SK-N-SH (cell line): ENCODE measurements at regions not wholly inside any gene's neighbourhood (a gene's known extent, or its start where the extent isn't known, plus 50 kb on each side); places are given as distances from the start of the nearest gene placed in this dataset.

ENCODE experiments used
- CTCF ChIA-PET: fragments of 300-600, 350-600 bp; formaldehyde crosslinking; extraction: SDS; loops from one replicate; lab custom pipeline; 2021; lab: Yijun Ruan, JAX
- POLR2A ChIA-PET: fragments of 350-600 bp; sonication (Branson Sonifier 250); formaldehyde crosslinking; extraction: SDS; loops from one replicate; lab custom pipeline; 2020; ENCODE audit warnings: antibody characterized with exemption, inconsistent platforms; lab: Yijun Ruan, JAX
- DNase-seq: peaks from one replicate; pipeline ENCODE4 v3.0.0; 2012
- H2AFZ ChIP-seq: fragments of 200-600 bp; sonication (generic); 2 replicates; pipeline ENCODE4 v1.8.1; 2016; ENCODE audit warnings: antibody characterized with exemption, mild to moderate bottlenecking, low read depth
- H3F3A ChIP-seq: fragments of 200-600 bp; sonication (generic); replicated peaks from 2 replicates; pipeline ENCODE3; 2016; ENCODE audit warnings: antibody characterized with exemption, mild to moderate bottlenecking; ENCODE audit not compliant: insufficient read depth
- H3K27ac ChIP-seq, 2 experiments: fragments of 200-500 bp in 1 of 2; fragments of 200-600 bp in 1 of 2; sonication (Bioruptor generic) in 1 of 2; sonication (generic), shearing (Covaris generic) in 1 of 2; 2 replicates each; pipeline versions ENCODE4 v1.5.1 to v1.6.1; 2014 to 2016; ENCODE audit warnings: low read depth in 2 of 2, inconsistent platforms in 1 of 2, low read length in 1 of 2, mild to moderate bottlenecking in 1 of 2, mixed read lengths in 1 of 2
- H3K27me3 ChIP-seq: fragments of 200-600 bp; sonication (generic), shearing (Covaris generic); 2 replicates; pipeline ENCODE4 v1.6.1; 2016; ENCODE audit warnings: mixed run types; ENCODE audit not compliant: insufficient read depth
- H3K36me3 ChIP-seq, 2 experiments: fragments of 200-500 bp in 1 of 2; fragments of 200-600 bp in 1 of 2; sonication (Bioruptor generic) in 1 of 2; sonication (generic) in 1 of 2; replicated peaks in 1 of 2; 2 replicates each; pipeline versions ENCODE3 to v1.5.1; 2014 to 2016; ENCODE audit warnings: low read length in 1 of 2, mild to moderate bottlenecking in 1 of 2; ENCODE audit not compliant: insufficient read depth in 2 of 2, control insufficient read depth in 1 of 2
- H3K4me1 ChIP-seq, 2 experiments: fragments of 200-500 bp in 1 of 2; fragments of 200-600 bp in 1 of 2; sonication (Bioruptor generic) in 1 of 2; sonication (generic), shearing (Covaris generic) in 1 of 2; 2 replicates each; pipeline versions ENCODE4 v1.5.1 to v1.6.1; 2014 to 2016; ENCODE audit warnings: low read depth in 1 of 2, low read length in 1 of 2, mixed run types in 1 of 2; ENCODE audit not compliant: insufficient read depth in 2 of 2, control insufficient read depth in 1 of 2
- H3K4me2 ChIP-seq: fragments of 200-600 bp; sonication (generic), shearing (Covaris generic); 2 replicates; pipeline ENCODE4 v1.6.1; 2017; ENCODE audit warnings: mixed run types
- H3K4me3 ChIP-seq, 2 experiments: fragments of 200-500 bp in 1 of 2; fragments of 200-600 bp in 1 of 2; sonication (Bioruptor generic) in 1 of 2; sonication (generic), shearing (Covaris generic) in 1 of 2; 2 replicates each; pipeline versions ENCODE4 v1.5.1 to v1.8.1; 2014 to 2016; ENCODE audit warnings: low read depth in 2 of 2, inconsistent platforms in 1 of 2, low read length in 1 of 2, mild to moderate bottlenecking in 1 of 2, mixed read lengths in 1 of 2, moderate library complexity in 1 of 2
- H3K79me2 ChIP-seq: fragments of 200-600 bp; sonication (generic); 2 replicates; pipeline ENCODE4 v1.8.1; 2017; ENCODE audit warnings: mild to moderate bottlenecking; ENCODE audit not compliant: insufficient read depth
- H3K9ac ChIP-seq: fragments of 200-600 bp; sonication (generic); 2 replicates; pipeline ENCODE4 v1.6.1; 2017; ENCODE audit warnings: mixed run types
- H3K9me2 ChIP-seq: fragments of 200-600 bp; sonication (generic); 2 replicates; pipeline ENCODE4 v1.6.1; 2017; ENCODE audit warnings: mixed run types
- H3K9me3 ChIP-seq: fragments of 200-600 bp; sonication (generic); 2 replicates; pipeline ENCODE4 v1.6.1; 2017; ENCODE audit warnings: mixed run types, mild to moderate bottlenecking, moderate library complexity
- H4K20me1 ChIP-seq: fragments of 200-600 bp; sonication (generic); 2 replicates; pipeline ENCODE4 v1.6.1; 2017; ENCODE audit warnings: mild to moderate bottlenecking, mixed run types; ENCODE audit not compliant: insufficient read depth
- EP300 ChIP-seq, 2 experiments: IDR thresholded peaks; 2 replicates each; pipeline versions ENCODE4 v1.4.0 to v1.6.1; 2012; ENCODE audit warnings: borderline replicate concordance in 1 of 2, low read depth in 1 of 2, low read length in 1 of 2
- FOXJ3 ChIP-seq: sonication (generic); formaldehyde crosslinking; IDR thresholded peaks from 2 replicates; pipeline ENCODE4 v1.5.1; 2020; ENCODE audit warnings: mild to moderate bottlenecking, missing genetic modification reagents
- GATA2 ChIP-seq: sonication (generic); formaldehyde crosslinking; IDR thresholded peaks from 2 replicates; pipeline ENCODE4 v1.5.0; 2020; ENCODE audit warnings: mild to moderate bottlenecking, missing genetic modification reagents
- MXI1 ChIP-seq: IDR thresholded peaks from 2 replicates; pipeline ENCODE4 v1.6.1; 2012; ENCODE audit warnings: mild to moderate bottlenecking, low read depth, low read length, improper control_type of control experiment
- PBX3 ChIP-seq: IDR thresholded peaks from 2 replicates; pipeline ENCODE4; 2012
- RXRA ChIP-seq: IDR thresholded peaks from 2 replicates; pipeline ENCODE4 v1.4.0; 2012; ENCODE audit warnings: low read depth, mild to moderate bottlenecking, borderline replicate concordance
- SMC3 ChIP-seq: IDR thresholded peaks from 2 replicates; pipeline ENCODE4 v1.6.1; 2012; ENCODE audit warnings: low read depth, low read length, improper control_type of control experiment
- TAF1 ChIP-seq: IDR thresholded peaks from 2 replicates; pipeline ENCODE4 v1.6.1; 2012; ENCODE audit warnings: low read depth, mild to moderate bottlenecking, low read length, moderate library complexity, borderline replicate concordance
- YY1 ChIP-seq: IDR thresholded peaks from 2 replicates; pipeline ENCODE4 v1.4.0; 2012; ENCODE audit warnings: low read depth, mild to moderate bottlenecking
- ZBTB33 ChIP-seq: IDR thresholded peaks from 2 replicates; pipeline ENCODE4 v1.4.0; 2012; ENCODE audit warnings: low read depth, borderline replicate concordance
- WGBS: methylation state at CpG from one replicate; pipeline ENCODE4 v1.1.6; 2017; ENCODE audit warnings: low lambda C conversion rate; 5-methylcytosine and 5-hydroxymethylcytosine counted together

GRCh38 chr1:67572594-67573221 is 112.3 kb upstream of the GADD45A start:
- Histone ChIP-seq H2AFZ (no peak overlapping the region), H3K27ac (no peak overlapping the region), H3K4me2 (no peak overlapping the region), H3F3A (peaks cover 13% of the 10 kb centered on the region), H3K9me2 (no peaks in the 10 kb centered on the region), H3K9me3 (no peaks in the 10 kb centered on the region), H3K9ac (no peak overlapping the region), H3K79me2 (no peaks in the 10 kb centered on the region), H3K36me3 (no peaks in the 10 kb centered on the region), H4K20me1 (no peaks in the 10 kb centered on the region), H3K4me3 (no peak overlapping the region), H3K27me3 (no peaks in the 10 kb centered on the region), H3K4me1 (peaks cover 12 to 14% of the 10 kb centered on the region in 2 experiments; a peak in 3 of 4 replicates)
- TF ChIP-seq ZBTB33: no peak
- TF ChIP-seq PBX3: no peak
- no peak for TF ChIP-seq SMC3
- TF ChIP-seq FOXJ3 (CRISPR knock-in tag): no peak
- TF ChIP-seq EP300 (IDR thresholded peaks at IDR 0.05; ENCODE audit: borderline replicate concordance in 1 of 2, low read depth in 1 of 2, low read length in 1 of 2): no peak
- TF ChIP-seq YY1: no peak
- ChIA-PET CTCF (interaction anchor here (0.9 to 8.7 kb wide), 6 partner anchors 11 to 193 kb away, joined by 3 to 52 read pairs (median 4); no protein-coding TSS in a partner anchor), POLR2A (no interaction called here)
- WGBS: 80% methylated on average over 4 of the region's 8 CpGs
- no peak for DNase-seq

GRCh38 chr1:67573311-67573872 is 111.6 kb upstream of the GADD45A start:
- H3K4me2 ChIP-seq: no peak overlapping the region
- CTCF ChIA-PET: interaction anchor here (0.9 to 8.7 kb wide), 6 partner anchors 11 to 192 kb away, joined by 3 to 52 read pairs (median 4); no protein-coding TSS in a partner anchor

More at GRCh38 chr1:67573311-67573872, 111.6 kb upstream of the GADD45A start:
- POLR2A ChIA-PET: no interaction called here
- Histone ChIP-seq H3K9me2 (no peaks in the 10 kb centered on the region), H3K79me2 (no peaks in the 10 kb centered on the region), H3K9me3 (no peaks in the 10 kb centered on the region), H3K27me3 (no peaks in the 10 kb centered on the region), H3K9ac (no peak overlapping the region), H3K4me3 (no peak overlapping the region), H2AFZ (no peak overlapping the region), H3K27ac (no peak overlapping the region), H4K20me1 (no peaks in the 10 kb centered on the region), H3F3A (peaks cover 13% of the 10 kb centered on the region), H3K4me1 (peaks cover 12 to 14% of the 10 kb centered on the region in 2 experiments; a peak in 3 of 4 replicates), H3K36me3 (no peaks in the 10 kb centered on the region)
- DNase-seq: no peak
- no peak for TF ChIP-seq FOXJ3 (CRISPR knock-in tag)
- TF ChIP-seq EP300 (IDR thresholded peaks at IDR 0.05; ENCODE audit: borderline replicate concordance in 1 of 2, low read depth in 1 of 2, low read length in 1 of 2): no peak
- no peak for TF ChIP-seq TAF1
- TF ChIP-seq MXI1: no peak
- TF ChIP-seq GATA2 (CRISPR knock-in tag): no peak
- no peak for TF ChIP-seq RXRA
- WGBS: 100% methylated on average over 1 of the region's 1 CpG
